GM19043 (cell line): ENCODE measurements at regions not wholly inside any gene's neighbourhood (a gene's known extent, or its start where the extent isn't known, plus 50 kb on each side); places are given as distances from the start of the nearest gene placed in this dataset.
"Not testable (repeated sequence)": the region's sequence is repeated elsewhere in the genome, so short reads cannot be mapped to it uniquely, and the experiment has no call there.

Experiments used
- ATAC-seq: cut with Tn5 transposase; IDR thresholded peaks from one replicate; pipeline ENCODE4 v1.9.1; 2021; ENCODE audit warnings: low read depth; ENCODE audit not compliant: unreplicated experiment

DNA sequence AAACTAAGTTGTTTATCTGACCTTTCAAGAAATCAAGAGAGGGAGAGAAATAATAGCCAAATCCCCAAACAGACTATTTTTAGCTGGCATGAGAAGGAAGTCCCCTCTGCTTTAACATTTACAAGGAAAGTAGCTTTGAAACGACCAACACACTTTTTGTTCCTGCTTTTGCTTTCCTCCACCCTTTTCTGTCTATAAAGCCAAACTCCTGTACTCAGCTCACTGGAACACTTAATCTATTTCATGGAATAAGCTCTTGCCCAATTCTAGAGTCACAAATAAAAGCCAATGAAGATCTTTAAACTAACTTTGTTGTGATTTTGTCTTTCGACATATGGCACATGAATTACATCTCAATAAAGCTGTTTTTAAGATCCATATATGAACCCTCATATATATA is 86.8 kb upstream of the CCDC71L start:
- no peak for ATAC-seq

GRCh38 chr7:106749165-106749564 is 88.2 kb upstream of the CCDC71L start:
- no peak for ATAC-seq

DNA sequence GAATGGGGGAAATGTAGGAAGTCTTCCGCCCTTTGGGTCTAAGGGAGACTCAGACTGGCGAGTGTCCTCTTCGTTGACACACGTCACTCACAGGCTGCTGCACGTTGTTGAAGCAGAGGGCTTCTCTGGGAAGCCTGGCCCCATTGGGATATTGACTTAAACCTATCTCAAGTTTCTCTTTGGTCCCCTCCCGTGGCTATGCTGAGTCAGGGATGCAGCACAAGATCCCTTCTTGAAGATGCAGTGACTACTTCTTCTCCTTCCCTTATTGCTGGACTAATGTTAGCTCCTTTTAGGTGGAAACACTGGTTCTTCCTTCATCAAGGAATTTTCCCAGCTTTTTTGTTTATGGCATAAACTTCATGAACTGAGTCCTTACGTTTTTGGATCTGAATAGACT is 89.8 kb upstream of the CCDC71L start:
- no peak for ATAC-seq

- no peak for ATAC-seq
These were observed 91.4 kb upstream of the CCDC71L start for GRCh38 chr7:106752367-106752766.

DNA sequence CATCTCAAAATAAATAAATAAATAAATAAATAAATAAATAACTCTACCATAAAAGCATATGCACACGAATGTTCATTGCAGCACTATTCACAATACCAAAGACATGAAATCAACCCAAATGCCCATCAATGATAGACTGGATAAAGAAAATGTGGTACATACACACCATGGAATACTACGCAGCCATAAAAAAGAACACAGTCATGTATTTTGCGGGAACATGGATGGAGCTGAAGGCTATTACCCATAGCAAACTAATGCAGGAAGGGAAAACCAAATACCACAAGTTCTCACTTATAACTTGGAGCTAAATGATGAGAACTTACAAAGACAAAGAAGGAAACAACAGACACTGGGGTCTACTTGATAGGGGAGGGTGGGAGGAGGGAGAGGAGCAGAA is 94.1 kb upstream of the CCDC71L start:
- ATAC-seq: not testable (repeated sequence)

- ATAC-seq: no peak
These were observed 94.7 kb upstream of the CCDC71L start for GRCh38 chr7:106755641-106756040.

GRCh38 chr7:106756071-106756470 is 95.1 kb upstream of the CCDC71L start:
- ATAC-seq: no peak

GRCh38 chr7:106756884-106757283 is 95.9 kb upstream of the CCDC71L start:
- ATAC-seq: no peak

DNA sequence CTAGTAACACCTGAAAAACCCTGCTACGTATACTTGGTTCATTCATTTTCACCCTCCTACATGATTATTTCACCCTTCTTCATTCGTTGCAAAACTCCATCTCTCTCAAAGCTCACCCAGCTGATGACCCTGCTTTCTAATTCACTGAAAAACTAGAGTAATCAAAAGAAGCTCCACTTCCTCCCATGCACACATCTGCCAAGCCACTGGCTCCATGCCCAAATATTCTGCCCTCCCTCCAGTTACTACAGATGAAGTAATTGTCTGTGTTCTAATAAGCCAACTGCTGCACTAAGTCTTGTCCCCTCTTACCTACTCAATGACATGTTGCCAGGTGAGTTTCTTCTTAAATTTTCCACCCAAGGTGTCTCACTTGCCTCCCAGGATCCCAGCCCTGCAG is 96.9 kb upstream of the CCDC71L start:
- ATAC-seq: no peak

GRCh38 chr7:106762845-106763244 is 101.9 kb upstream of the CCDC71L start:
- ATAC-seq: not testable (repeated sequence)

DNA sequence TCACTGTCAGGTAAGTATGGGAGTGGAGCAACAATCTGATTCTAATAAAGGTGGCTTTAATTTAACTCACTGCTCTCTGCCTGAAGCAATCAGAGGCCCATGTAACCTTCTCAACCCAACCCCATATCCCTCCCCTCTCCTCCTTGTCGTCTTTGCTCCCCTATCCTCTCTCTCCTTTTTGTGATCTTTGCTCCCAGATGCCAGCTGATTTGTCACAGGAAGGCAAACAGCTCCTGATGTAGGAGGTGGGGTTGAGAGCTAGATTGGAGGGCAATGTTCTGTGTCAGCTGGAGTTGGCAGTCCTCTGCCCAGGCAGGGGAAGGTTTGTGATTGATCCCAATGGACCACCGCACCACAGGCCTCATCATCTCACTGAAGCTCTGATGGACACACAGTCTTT is 101.4 kb upstream of the PIK3CG start:
- ATAC-seq: no peak

DNA sequence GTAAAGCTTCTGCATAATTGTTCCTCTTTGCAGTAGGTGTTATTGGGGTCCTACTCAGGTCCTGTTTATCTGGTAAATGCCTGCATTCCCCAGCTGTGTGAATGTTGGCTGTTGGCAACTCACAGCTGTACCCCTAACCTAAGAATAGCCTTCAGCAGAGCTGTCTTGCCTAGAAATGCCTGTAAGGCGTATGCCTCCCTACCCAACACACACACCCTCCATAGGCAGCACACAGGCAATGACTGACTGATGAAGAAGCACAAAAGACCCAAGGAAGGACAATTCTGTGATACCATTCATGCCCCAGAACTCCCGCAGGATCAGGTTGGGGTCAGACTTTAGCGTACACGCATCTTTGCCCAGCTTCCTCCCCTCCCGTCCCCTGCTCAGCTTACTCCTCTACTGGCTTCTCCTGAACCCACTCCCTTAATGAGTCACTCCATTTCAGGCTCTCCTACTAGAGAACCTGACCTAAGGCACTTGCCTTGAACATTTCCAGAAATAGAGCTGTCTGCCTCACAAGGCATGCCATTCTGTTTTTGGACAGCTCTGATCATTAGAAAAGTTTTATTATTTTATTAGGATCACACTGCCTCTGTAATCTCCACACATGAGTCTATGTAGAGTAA is 99.2 kb upstream of the PIK3CG start:
- no peak for ATAC-seq

GRCh38 chr7:106766551-106766950 is 98.5 kb upstream of the PIK3CG start:
- ATAC-seq: no peak

GRCh38 chr7:106767078-106767477 is 98.0 kb upstream of the PIK3CG start:
- ATAC-seq: no peak

GRCh38 chr7:106767498-106768323 is 97.4 kb upstream of the PIK3CG start:
- peak; percentile 67 for ATAC-seq

DNA sequence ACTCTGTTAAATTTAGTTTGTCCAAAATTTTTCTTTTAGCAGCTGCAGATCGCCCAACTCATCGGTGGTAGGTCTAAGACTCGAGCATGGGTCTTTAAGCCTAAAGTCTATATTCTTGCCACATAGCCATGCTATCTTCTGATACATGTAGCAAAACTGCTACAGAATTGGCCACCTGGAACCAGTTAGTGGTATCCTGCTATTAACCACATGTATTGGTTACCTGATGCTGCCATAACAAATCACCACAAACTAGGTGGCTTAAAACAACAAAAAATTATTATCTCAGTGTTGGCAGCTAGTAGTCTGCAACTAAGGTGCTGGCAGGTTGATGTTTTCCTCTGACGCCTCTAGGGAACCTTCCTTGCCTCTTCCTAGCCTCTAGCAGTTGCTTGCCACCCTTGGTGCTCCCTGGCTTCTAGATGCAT is 96.7 kb upstream of the PIK3CG start:
- peak; percentile 58 for ATAC-seq

DNA sequence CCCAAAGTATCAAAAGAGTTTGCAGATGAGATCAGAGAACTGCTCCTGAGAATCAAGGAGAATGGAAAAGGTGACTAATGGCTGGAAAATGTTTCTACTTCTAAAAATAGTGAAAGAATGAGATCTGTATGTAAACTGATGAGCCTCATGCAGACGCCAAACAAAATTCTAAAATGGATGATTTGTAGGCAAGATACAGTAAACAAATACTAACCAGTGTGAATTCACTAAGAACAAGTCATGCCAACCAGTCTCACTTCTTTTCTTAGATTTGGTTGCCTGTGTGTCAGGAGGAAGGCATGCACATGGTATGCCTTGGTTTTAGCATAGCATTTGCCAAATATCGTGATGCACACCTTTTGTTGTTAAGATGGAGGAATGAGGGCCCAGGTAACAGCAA is 94.9 kb upstream of the PIK3CG start:
- ATAC-seq: no peak

- no peak for ATAC-seq
These were observed 92.4 kb upstream of the PIK3CG start for GRCh38 chr7:106772655-106773108.

GRCh38 chr7:106773228-106773627 is 91.9 kb upstream of the PIK3CG start:
- ATAC-seq: no peak

DNA sequence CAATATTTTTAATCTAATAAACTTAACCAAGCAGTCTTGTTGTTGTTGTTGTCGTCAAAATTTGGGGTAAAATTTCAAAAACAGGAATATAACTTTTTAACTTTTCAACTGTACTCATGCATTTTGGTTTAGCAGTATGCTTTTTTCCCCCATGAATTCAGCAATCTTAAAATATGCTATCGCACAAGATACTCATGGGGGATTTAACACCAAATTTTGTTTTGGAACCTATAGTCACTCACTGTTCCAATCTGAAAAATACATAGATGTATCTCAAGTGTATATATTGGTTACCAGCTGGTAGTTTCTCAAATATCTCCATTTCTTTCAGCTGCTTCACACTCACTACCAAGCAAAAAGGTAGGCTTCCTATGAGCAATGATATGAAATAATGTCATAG is 91.4 kb upstream of the PIK3CG start:
- no peak for ATAC-seq

- ATAC-seq: no peak
These were observed 90.8 kb upstream of the PIK3CG start for GRCh38 chr7:106774213-106774767.
